ENCODE measurements at regions not wholly inside any gene's neighbourhood (a gene's known extent, or its start where the extent isn't known, plus 50 kb on each side); places are given as distances from the start of the nearest gene placed in this dataset.

- Histone ChIP-seq H3K79me2 (ENCODE audit: insufficient read depth, low read length) (no peaks in the 10 kb centered on the region), H3K4me1 (ENCODE audit: insufficient read depth, low read length) (peaks cover 24% of the 10 kb centered on the region), H3K4me2 (ENCODE audit: low read depth, low read length) (no peak overlapping the region), H3K36me3 (replicated peaks in 1 of 2; ENCODE audit: control insufficient read depth in 1 of 2, insufficient read depth in 2 of 2, low read length in 2 of 2) (no peaks in the 10 kb centered on the region), H2AFZ (ENCODE audit: low read length) (no peak overlapping the region), H4K20me1 (ENCODE audit: insufficient read depth, low read length) (no peaks in the 10 kb centered on the region), H3K4me3 (replicated peaks in 1 of 3; ENCODE audit: insufficient read depth in 1 of 3, low read depth in 2 of 3, low read length in 3 of 3) (no peak overlapping the region), H3K9me3 (ENCODE audit: low read length) (no peaks in the 10 kb centered on the region), H3K27me3 (ENCODE audit: control insufficient read depth in 1 of 2, insufficient read depth in 2 of 2, low read length in 2 of 2) (peaks cover 0 to under 1% of the 10 kb centered on the region in 2 experiments; a peak in 1 of 5 replicates), H3K9ac (ENCODE audit: insufficient read depth, low read depth, low read length) (no peak overlapping the region), H3K27ac (ENCODE audit: extremely low read length, insufficient read depth, low read length) (no peak overlapping the region)
- DNase-seq (ENCODE audit: low spot score) (no peak), ATAC-seq (no peak), FAIRE-seq (no peak)
- CTCF ChIA-PET (ENCODE audit: low intra/inter-chr PET ratio, low total read pairs) = no interaction called here
- WGBS (ENCODE audit: low lambda C conversion rate) = 16% methylated on average over 3 of the region's 5 CpGs
- intact Hi-C loops (cut with micrococcal nuclease; ENCODE audit: unreplicated experiment) (no loop called here), in situ Hi-C loops (cut with HindIII; ENCODE audit: extremely low pct_ligation_motif_present, low pct_unique_long_range_greater_than_20kb) (no loop called here)
- no TSS peak for BruUV-seq (replicated peaks)
- POLR2A ChIA-PET = no interaction called here
- TF ChIP-seq ZKSCAN8 (CRISPR knock-in tag; IDR thresholded peaks at IDR 0.05; ENCODE audit: borderline replicate concordance) (no peak), SKI (IDR thresholded peaks at IDR 0.05; ENCODE audit: partially characterized antibody) (no peak), ZFP41 (CRISPR knock-in tag; IDR thresholded peaks at IDR 0.05; ENCODE audit: borderline replicate concordance) (no peak), ZNF263 (CRISPR knock-in tag; IDR thresholded peaks at IDR 0.05) (no peak), ZNF644 (CRISPR knock-in tag; IDR thresholded peaks at IDR 0.05; ENCODE audit: low read depth) (no peak), ZNF589 (CRISPR knock-in tag; conservative IDR thresholded peaks at IDR 0.05) (no peak), ARID3A (IDR thresholded peaks at IDR 0.05; ENCODE audit: low read depth, low read length) (no peak), ZNF7 (CRISPR knock-in tag; IDR thresholded peaks at IDR 0.05) (no peak), TCF7 (IDR thresholded peaks at IDR 0.05; ENCODE audit: low read depth) (no peak), MLLT10 (CRISPR knock-in tag; IDR thresholded peaks at IDR 0.05) (no peak), ZNF790 (CRISPR knock-in tag; IDR thresholded peaks at IDR 0.05; ENCODE audit: borderline replicate concordance) (no peak), PHF8 (CRISPR knock-in tag; IDR thresholded peaks at IDR 0.05) (no peak), CSRNP2 (CRISPR knock-in tag; conservative IDR thresholded peaks at IDR 0.05; ENCODE audit: low read depth) (no peak), ZNF143 (CRISPR knock-in tag; IDR thresholded peaks at IDR 0.05) (no peak), ZEB1 (IDR thresholded peaks at IDR 0.05; ENCODE audit: insufficient replicate concordance, low read depth) (no peak), MAF1 (CRISPR knock-in tag; IDR thresholded peaks at IDR 0.05; ENCODE audit: borderline replicate concordance) (no peak)
- TF ChIP-seq, protein P1, sequence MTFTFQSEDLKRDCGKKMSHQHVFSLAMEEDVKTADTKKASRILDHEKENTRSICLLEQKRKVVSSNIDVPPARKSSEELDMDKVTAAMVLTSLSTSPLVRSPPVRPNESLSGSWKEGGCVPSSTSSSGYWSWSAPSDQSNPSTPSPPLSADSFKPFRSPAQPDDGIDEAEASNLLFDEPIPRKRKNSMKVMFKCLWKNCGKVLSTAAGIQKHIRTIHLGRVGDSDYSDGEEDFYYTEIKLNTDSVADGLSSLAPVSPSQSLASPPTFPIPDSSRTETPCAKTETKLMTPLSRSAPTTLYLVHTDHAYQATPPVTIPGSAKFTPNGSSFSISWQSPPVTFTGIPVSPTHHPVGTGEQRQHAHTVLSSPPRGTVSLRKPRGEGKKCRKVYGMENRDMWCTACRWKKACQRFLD (CRISPR knock-in tag; IDR thresholded peaks at IDR 0.05; ENCODE audit: borderline replicate concordance) = no peak
- TF ChIP-seq, protein P2, sequence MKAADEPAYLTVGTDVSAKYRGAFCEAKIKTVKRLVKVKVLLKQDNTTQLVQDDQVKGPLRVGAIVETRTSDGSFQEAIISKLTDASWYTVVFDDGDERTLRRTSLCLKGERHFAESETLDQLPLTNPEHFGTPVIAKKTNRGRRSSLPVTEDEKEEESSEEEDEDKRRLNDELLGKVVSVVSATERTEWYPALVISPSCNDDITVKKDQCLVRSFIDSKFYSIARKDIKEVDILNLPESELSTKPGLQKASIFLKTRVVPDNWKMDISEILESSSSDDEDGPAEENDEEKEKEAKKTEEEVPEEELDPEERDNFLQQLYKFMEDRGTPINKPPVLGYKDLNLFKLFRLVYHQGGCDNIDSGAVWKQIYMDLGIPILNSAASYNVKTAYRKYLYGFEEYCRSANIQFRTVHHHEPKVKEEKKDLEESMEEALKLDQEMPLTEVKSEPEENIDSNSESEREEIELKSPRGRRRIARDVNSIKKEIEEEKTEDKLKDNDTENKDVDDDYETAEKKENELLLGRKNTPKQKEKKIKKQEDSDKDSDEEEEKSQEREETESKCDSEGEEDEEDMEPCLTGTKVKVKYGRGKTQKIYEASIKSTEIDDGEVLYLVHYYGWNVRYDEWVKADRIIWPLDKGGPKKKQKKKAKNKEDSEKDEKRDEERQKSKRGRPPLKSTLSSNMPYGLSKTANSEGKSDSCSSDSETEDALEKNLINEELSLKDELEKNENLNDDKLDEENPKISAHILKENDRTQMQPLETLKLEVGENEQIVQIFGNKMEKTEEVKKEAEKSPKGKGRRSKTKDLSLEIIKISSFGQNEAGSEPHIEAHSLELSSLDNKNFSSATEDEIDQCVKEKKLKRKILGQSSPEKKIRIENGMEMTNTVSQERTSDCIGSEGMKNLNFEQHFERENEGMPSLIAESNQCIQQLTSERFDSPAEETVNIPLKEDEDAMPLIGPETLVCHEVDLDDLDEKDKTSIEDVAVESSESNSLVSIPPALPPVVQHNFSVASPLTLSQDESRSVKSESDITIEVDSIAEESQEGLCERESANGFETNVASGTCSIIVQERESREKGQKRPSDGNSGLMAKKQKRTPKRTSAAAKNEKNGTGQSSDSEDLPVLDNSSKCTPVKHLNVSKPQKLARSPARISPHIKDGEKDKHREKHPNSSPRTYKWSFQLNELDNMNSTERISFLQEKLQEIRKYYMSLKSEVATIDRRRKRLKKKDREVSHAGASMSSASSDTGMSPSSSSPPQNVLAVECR (CRISPR knock-in tag; IDR thresholded peaks at IDR 0.05; ENCODE audit: borderline replicate concordance) = no peak
Observed at GRCh38 chr9:99385814-99386279, 163.8 kb downstream of the SEC61B start.
